ENCODE measurements at regions not wholly inside any gene's neighbourhood (a gene's known extent, or its start where the extent isn't known, plus 50 kb on each side); places are given as distances from the start of the nearest gene placed in this dataset.

GRCh38 chr2:129756276-129756675, 223.2 kb upstream of the RAB6C start:
- no peak for DNase-seq

GRCh38 chr2:129757366-129757914, 222.0 kb upstream of the RAB6C start:
- DNase-seq = no peak

- DNase-seq = no peak
Observed at GRCh38 chr2:129757915-129758783, 221.3 kb upstream of the RAB6C start.

GRCh38 chr2:129758784-129759471, 220.5 kb upstream of the RAB6C start:
- DNase-seq = no peak

- DNase-seq = no peak
Observed at GRCh38 chr2:129759472-129760010, 219.9 kb upstream of the RAB6C start.

GRCh38 chr2:129760669-129761068, 218.8 kb upstream of the RAB6C start:
- DNase-seq = no peak

- DNase-seq = no peak
Observed at GRCh38 chr2:129761569-129762021, 217.9 kb upstream of the RAB6C start.

GRCh38 chr2:129762386-129763189, 216.9 kb upstream of the RAB6C start:
- DNase-seq = no peak

- DNase-seq = no peak
Observed at GRCh38 chr2:129763190-129763846, 216.1 kb upstream of the RAB6C start.

GRCh38 chr2:129763966-129764365, 215.5 kb upstream of the RAB6C start:
- DNase-seq = no peak

GRCh38 chr2:129764376-129765325, 214.8 kb upstream of the RAB6C start:
- DNase-seq = no peak

- DNase-seq = no peak
Observed at GRCh38 chr2:129765326-129765677, 214.2 kb upstream of the RAB6C start.

GRCh38 chr2:129765678-129766351, 213.7 kb upstream of the RAB6C start:
- no peak for DNase-seq

GRCh38 chr2:129766374-129766993, 213.0 kb upstream of the RAB6C start:
- DNase-seq = no peak

GRCh38 chr2:129767346-129768035, 212.0 kb upstream of the RAB6C start:
- no peak for DNase-seq

GRCh38 chr2:129768036-129768386, 211.5 kb upstream of the RAB6C start:
- DNase-seq = no peak

GRCh38 chr2:129768485-129769184, 210.8 kb upstream of the RAB6C start:
- no peak for DNase-seq

- DNase-seq = no peak
Observed at GRCh38 chr2:129769185-129769991, 210.1 kb upstream of the RAB6C start.

All from DMS153 (cell line).